ENCODE measurements at regions not wholly inside any gene's neighbourhood (a gene's known extent, or its start where the extent isn't known, plus 50 kb on each side); places are given as distances from the start of the nearest gene placed in this dataset.

DNA sequence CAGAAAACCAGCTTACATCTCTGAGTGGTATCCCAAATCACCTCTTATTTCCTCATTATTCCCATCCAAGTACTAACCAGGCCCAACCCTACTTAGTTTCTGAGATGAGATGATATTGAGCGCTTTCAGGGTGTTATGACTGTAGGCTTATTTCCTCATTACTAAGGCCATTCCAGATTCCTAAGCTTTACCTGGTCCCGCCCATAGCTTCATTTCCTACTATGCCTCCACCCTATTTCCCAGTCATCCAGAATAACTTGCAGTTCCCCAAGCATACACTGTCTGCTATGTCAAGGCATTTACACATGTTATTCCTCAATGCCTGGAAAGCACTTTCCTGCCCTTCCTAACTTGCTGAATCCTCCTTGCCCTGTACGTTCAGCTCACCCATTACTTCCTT lies 79.3 kb upstream of the SPAG17 start:
- TF ChIP-seq, protein P1, sequence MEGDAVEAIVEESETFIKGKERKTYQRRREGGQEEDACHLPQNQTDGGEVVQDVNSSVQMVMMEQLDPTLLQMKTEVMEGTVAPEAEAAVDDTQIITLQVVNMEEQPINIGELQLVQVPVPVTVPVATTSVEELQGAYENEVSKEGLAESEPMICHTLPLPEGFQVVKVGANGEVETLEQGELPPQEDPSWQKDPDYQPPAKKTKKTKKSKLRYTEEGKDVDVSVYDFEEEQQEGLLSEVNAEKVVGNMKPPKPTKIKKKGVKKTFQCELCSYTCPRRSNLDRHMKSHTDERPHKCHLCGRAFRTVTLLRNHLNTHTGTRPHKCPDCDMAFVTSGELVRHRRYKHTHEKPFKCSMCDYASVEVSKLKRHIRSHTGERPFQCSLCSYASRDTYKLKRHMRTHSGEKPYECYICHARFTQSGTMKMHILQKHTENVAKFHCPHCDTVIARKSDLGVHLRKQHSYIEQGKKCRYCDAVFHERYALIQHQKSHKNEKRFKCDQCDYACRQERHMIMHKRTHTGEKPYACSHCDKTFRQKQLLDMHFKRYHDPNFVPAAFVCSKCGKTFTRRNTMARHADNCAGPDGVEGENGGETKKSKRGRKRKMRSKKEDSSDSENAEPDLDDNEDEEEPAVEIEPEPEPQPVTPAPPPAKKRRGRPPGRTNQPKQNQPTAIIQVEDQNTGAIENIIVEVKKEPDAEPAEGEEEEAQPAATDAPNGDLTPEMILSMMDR (IDR thresholded peaks at IDR 0.05): no peak
- TF ChIP-seq RAD21 (IDR thresholded peaks at IDR 0.05; ENCODE audit: low read length) (no peak), TAF1 (IDR thresholded peaks at IDR 0.05; ENCODE audit: borderline replicate concordance, low read depth, low read length) (no peak), RFX5 (IDR thresholded peaks at IDR 0.05; ENCODE audit: low read length) (no peak), TCF12 (IDR thresholded peaks at IDR 0.05) (no peak), FOXJ3 (CRISPR knock-in tag; IDR thresholded peaks at IDR 0.05) (no peak)
- TF ChIP-seq, protein P2, sequence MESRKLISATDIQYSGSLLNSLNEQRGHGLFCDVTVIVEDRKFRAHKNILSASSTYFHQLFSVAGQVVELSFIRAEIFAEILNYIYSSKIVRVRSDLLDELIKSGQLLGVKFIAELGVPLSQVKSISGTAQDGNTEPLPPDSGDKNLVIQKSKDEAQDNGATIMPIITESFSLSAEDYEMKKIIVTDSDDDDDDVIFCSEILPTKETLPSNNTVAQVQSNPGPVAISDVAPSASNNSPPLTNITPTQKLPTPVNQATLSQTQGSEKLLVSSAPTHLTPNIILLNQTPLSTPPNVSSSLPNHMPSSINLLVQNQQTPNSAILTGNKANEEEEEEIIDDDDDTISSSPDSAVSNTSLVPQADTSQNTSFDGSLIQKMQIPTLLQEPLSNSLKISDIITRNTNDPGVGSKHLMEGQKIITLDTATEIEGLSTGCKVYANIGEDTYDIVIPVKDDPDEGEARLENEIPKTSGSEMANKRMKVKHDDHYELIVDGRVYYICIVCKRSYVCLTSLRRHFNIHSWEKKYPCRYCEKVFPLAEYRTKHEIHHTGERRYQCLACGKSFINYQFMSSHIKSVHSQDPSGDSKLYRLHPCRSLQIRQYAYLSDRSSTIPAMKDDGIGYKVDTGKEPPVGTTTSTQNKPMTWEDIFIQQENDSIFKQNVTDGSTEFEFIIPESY (IDR thresholded peaks at IDR 0.05; ENCODE audit: borderline replicate concordance, low read depth): no peak
- TF ChIP-seq, protein P3, sequence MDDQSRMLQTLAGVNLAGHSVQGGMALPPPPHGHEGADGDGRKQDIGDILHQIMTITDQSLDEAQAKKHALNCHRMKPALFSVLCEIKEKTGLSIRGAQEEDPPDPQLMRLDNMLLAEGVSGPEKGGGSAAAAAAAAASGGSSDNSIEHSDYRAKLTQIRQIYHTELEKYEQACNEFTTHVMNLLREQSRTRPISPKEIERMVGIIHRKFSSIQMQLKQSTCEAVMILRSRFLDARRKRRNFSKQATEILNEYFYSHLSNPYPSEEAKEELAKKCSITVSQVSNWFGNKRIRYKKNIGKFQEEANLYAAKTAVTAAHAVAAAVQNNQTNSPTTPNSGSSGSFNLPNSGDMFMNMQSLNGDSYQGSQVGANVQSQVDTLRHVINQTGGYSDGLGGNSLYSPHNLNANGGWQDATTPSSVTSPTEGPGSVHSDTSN (IDR thresholded peaks at IDR 0.05): no peak

Measured in SK-N-SH (cell line).